ENCODE measurements at regions not wholly inside any gene's neighbourhood (a gene's known extent, or its start where the extent isn't known, plus 50 kb on each side); places are given as distances from the start of the nearest gene placed in this dataset.

DNA sequence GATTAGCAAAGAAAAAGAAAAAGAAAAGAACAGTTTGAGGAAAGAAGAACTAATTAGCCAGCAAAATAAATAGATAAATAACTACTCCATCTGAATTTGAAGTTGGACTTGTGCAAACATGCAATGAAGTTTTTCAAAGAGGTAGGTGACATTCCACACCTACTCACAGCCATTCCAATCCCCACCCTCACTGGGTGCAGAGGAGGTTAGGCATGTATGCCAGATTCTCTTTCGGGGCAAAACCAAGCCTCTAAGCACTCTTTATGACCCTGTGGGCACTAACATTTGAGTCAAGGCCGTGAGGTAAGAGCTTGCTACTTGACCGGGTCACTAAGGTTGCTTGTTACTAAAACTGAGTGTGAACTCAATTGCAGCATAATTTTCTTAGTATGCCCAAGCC is 108.4 kb upstream of the SEMA3A start:
- POLR2A ChIA-PET: no interaction called here
- 56% methylated on average over 3 of the region's 3 CpGs for WGBS (ENCODE audit: missing lambda C conversion rate)
- no peak overlapping the region for H3K27ac ChIP-seq
- ATAC-seq (no peak), FAIRE-seq (no peak), DNase-seq (ENCODE audit: low read depth in 1 of 2, low spot score in 1 of 2) (peak in 1 of 2 experiments; percentile 23)
- H3K4me3 ChIP-seq: no peak overlapping the region
- TF ChIP-seq ZSCAN20 (CRISPR knock-in tag; IDR thresholded peaks at IDR 0.05) (no peak), CEBPB (IDR thresholded peaks at IDR 0.05) (no peak), POLR2AphosphoS2 (conservative IDR thresholded peaks at IDR 0.05; ENCODE audit: low read length) (no peak), TFCP2L1 (CRISPR knock-in tag; IDR thresholded peaks at IDR 0.05) (no peak), MAFK (IDR thresholded peaks at IDR 0.05; ENCODE audit: partially characterized antibody) (no peak), CHD4 (IDR thresholded peaks at IDR 0.05; ENCODE audit: borderline replicate concordance) (no peak), POLR2A (IDR thresholded peaks at IDR 0.05; ENCODE audit: low read length) (no peak), HOXB5 (CRISPR knock-in tag; IDR thresholded peaks at IDR 0.05) (no peak)
- CTCF ChIA-PET: no interaction called here
- H3K9me3 ChIP-seq: no peaks in the 10 kb centered on the region
- no peaks in the 10 kb centered on the region for H3K4me1 ChIP-seq
- H3K4me2 ChIP-seq: no peak overlapping the region

DNA sequence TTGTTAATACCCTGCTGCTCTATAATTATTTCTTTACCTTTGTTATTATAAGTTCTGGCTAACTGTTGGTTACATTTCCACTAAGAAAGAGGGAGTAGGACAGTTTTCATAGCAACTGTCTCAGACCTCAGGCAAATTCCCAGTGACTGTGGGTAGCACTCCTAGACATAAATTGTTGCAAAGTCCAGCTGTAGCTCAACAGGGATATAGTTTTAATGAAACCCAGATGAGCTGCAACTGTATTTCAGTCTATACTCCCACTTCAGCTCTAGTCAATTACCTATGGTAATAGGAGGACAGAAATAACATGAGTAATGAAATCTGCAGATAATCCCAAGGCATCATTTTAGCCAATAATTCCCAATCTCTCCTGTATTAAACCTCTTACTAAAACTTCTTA is 103.0 kb upstream of the SEMA3A start:
- POLR2A ChIA-PET: no interaction called here
- CTCF ChIA-PET: no interaction called here
- no peak overlapping the region for H3K4me2 ChIP-seq
- TF ChIP-seq CHD4 (IDR thresholded peaks at IDR 0.05; ENCODE audit: borderline replicate concordance): no peak
- TF ChIP-seq CEBPB (IDR thresholded peaks at IDR 0.05): no peak
- TF ChIP-seq HDAC2 (IDR thresholded peaks at IDR 0.05): no peak
- no peak for TF ChIP-seq MYC (IDR thresholded peaks at IDR 0.05; ENCODE audit: borderline replicate concordance, low read length)
- TF ChIP-seq NPAS2 (CRISPR knock-in tag; IDR thresholded peaks at IDR 0.05; ENCODE audit: borderline replicate concordance): no peak
- no peak for TF ChIP-seq POLR2A (IDR thresholded peaks at IDR 0.05; ENCODE audit: low read length)
- no peak for TF ChIP-seq FOSB (CRISPR knock-in tag; IDR thresholded peaks at IDR 0.05)
- TF ChIP-seq, protein P1, sequence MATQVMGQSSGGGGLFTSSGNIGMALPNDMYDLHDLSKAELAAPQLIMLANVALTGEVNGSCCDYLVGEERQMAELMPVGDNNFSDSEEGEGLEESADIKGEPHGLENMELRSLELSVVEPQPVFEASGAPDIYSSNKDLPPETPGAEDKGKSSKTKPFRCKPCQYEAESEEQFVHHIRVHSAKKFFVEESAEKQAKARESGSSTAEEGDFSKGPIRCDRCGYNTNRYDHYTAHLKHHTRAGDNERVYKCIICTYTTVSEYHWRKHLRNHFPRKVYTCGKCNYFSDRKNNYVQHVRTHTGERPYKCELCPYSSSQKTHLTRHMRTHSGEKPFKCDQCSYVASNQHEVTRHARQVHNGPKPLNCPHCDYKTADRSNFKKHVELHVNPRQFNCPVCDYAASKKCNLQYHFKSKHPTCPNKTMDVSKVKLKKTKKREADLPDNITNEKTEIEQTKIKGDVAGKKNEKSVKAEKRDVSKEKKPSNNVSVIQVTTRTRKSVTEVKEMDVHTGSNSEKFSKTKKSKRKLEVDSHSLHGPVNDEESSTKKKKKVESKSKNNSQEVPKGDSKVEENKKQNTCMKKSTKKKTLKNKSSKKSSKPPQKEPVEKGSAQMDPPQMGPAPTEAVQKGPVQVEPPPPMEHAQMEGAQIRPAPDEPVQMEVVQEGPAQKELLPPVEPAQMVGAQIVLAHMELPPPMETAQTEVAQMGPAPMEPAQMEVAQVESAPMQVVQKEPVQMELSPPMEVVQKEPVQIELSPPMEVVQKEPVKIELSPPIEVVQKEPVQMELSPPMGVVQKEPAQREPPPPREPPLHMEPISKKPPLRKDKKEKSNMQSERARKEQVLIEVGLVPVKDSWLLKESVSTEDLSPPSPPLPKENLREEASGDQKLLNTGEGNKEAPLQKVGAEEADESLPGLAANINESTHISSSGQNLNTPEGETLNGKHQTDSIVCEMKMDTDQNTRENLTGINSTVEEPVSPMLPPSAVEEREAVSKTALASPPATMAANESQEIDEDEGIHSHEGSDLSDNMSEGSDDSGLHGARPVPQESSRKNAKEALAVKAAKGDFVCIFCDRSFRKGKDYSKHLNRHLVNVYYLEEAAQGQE (IDR thresholded peaks at IDR 0.05): no peak
- TF ChIP-seq, protein P2, sequence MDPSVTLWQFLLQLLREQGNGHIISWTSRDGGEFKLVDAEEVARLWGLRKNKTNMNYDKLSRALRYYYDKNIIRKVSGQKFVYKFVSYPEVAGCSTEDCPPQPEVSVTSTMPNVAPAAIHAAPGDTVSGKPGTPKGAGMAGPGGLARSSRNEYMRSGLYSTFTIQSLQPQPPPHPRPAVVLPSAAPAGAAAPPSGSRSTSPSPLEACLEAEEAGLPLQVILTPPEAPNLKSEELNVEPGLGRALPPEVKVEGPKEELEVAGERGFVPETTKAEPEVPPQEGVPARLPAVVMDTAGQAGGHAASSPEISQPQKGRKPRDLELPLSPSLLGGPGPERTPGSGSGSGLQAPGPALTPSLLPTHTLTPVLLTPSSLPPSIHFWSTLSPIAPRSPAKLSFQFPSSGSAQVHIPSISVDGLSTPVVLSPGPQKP (IDR thresholded peaks at IDR 0.05; ENCODE audit: low read depth, low read length): no peak
- TF ChIP-seq MAZ (IDR thresholded peaks at IDR 0.05; ENCODE audit: borderline replicate concordance, low read depth, low read length): no peak
- no peak for TF ChIP-seq CBX2 (IDR thresholded peaks at IDR 0.05; ENCODE audit: borderline replicate concordance, low read depth)
- H3K9me3 ChIP-seq: no peaks in the 10 kb centered on the region
- H3K4me3 ChIP-seq: no peak overlapping the region
- H3K27ac ChIP-seq: no peak overlapping the region
- DNase-seq (ENCODE audit: low read depth in 1 of 2, low spot score in 1 of 2) (no peak), FAIRE-seq (no peak), ATAC-seq (no peak)
- H3K4me1 ChIP-seq: no peaks in the 10 kb centered on the region

DNA sequence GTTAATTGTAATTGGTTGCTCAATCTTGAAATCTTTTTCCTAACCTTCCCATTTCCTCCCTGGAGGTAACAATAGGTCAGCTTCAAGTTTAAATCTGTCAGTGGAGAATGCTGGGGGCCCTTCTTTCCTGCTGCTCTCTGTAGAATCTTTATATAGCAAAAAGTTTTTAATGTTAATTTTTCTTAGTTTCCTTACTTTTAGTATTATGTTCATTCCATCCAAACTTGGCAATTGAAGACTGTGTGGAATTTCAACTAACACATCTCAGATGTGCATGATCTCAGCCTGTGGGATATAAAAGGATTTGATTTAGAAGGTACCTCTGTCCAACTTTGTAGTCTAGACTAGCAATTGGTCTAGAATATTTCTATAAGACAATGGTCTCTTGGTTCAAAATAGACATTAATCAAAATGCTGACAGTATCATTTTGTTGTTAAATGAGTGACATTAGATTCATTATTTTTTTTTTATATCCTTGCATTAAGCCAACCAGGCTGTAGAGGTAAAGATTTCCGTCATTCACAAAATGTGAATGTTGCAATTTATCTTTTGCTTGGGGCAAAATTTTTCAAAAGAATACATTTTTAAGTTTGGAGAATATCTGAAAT is 100.4 kb upstream of the SEMA3A start:
- POLR2A ChIA-PET: interaction anchor here (0.5 kb wide), 1 partner anchor 125 kb away, joined by 4 read pairs; no protein-coding TSS in a partner anchor
- Histone ChIP-seq H3K27ac (no peak overlapping the region), H3K4me2 (no peak overlapping the region), H3K4me3 (no peak overlapping the region), H3K4me1 (no peaks in the 10 kb centered on the region), H3K9me3 (no peaks in the 10 kb centered on the region)
- TF ChIP-seq ZSCAN20 (CRISPR knock-in tag; IDR thresholded peaks at IDR 0.05) (no peak), EP300 (IDR thresholded peaks at IDR 0.05) (no peak), RARB (CRISPR knock-in tag; IDR thresholded peaks at IDR 0.05) (no peak), HEYL (CRISPR knock-in tag; IDR thresholded peaks at IDR 0.05) (no peak), MAFK (IDR thresholded peaks at IDR 0.05; ENCODE audit: partially characterized antibody) (peak; percentile 59)
- CTCF ChIA-PET: no interaction called here
- DNase-seq (ENCODE audit: low read depth in 1 of 2, low spot score in 1 of 2) (no peak), FAIRE-seq (no peak), ATAC-seq (no peak)
- WGBS (ENCODE audit: missing lambda C conversion rate): 91% methylated on average over 1 of the region's 1 CpG
